ENCODE measurements at regions not wholly inside any gene's neighbourhood (a gene's known extent, or its start where the extent isn't known, plus 50 kb on each side); places are given as distances from the start of the nearest gene placed in this dataset.

- no peak for TF ChIP-seq POLR2A (IDR thresholded peaks at IDR 0.05)
- TF ChIP-seq, protein P1, sequence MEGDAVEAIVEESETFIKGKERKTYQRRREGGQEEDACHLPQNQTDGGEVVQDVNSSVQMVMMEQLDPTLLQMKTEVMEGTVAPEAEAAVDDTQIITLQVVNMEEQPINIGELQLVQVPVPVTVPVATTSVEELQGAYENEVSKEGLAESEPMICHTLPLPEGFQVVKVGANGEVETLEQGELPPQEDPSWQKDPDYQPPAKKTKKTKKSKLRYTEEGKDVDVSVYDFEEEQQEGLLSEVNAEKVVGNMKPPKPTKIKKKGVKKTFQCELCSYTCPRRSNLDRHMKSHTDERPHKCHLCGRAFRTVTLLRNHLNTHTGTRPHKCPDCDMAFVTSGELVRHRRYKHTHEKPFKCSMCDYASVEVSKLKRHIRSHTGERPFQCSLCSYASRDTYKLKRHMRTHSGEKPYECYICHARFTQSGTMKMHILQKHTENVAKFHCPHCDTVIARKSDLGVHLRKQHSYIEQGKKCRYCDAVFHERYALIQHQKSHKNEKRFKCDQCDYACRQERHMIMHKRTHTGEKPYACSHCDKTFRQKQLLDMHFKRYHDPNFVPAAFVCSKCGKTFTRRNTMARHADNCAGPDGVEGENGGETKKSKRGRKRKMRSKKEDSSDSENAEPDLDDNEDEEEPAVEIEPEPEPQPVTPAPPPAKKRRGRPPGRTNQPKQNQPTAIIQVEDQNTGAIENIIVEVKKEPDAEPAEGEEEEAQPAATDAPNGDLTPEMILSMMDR (IDR thresholded peaks at IDR 0.05): no peak
Observed at GRCh38 chr1:57894315-57894714, 470.5 kb upstream of the DAB1 start.
